ENCODE measurements at regions not wholly inside any gene's neighbourhood (a gene's known extent, or its start where the extent isn't known, plus 50 kb on each side); places are given as distances from the start of the nearest gene placed in this dataset.
A peak's percentile ranks its signal among the peaks of the same experiment; 100 is the strongest.

DNA sequence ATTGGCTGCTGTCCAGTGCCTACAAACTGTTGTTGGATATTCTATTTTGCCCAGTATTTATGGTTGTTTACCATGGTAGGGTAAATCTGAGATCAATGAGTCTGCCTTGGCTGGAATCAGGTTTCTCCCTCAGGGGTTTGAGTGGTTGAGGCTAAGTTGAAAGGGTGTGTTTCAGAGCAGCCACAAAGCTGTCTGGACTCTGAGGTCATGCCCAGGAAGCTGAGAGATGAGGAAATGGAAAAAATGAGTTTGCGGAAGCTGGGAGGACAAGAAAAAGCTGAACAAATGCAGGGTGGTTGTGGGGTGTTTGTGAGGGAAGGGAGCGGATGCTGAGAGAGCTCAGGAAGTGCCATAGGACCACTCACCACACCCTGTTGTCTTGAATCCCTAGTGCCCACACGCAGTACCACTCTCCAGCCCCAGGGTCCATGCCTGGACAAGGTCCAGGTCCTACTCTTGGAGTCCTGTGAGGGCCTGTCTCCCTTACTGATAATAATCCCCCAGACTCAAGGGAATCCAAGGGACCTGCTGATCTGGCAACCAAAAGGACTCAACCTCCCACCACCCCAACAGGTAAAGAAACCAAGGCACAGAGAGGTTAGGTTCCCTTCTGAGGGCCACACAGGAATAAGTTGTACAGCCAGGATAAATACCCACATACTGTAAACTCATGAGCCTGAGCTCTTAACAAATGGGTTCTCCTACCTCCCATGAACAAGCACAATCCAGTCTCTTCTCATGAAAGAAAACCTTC is 81.6 kb downstream of the PPCDC start (continued):
- TF ChIP-seq, protein P1, sequence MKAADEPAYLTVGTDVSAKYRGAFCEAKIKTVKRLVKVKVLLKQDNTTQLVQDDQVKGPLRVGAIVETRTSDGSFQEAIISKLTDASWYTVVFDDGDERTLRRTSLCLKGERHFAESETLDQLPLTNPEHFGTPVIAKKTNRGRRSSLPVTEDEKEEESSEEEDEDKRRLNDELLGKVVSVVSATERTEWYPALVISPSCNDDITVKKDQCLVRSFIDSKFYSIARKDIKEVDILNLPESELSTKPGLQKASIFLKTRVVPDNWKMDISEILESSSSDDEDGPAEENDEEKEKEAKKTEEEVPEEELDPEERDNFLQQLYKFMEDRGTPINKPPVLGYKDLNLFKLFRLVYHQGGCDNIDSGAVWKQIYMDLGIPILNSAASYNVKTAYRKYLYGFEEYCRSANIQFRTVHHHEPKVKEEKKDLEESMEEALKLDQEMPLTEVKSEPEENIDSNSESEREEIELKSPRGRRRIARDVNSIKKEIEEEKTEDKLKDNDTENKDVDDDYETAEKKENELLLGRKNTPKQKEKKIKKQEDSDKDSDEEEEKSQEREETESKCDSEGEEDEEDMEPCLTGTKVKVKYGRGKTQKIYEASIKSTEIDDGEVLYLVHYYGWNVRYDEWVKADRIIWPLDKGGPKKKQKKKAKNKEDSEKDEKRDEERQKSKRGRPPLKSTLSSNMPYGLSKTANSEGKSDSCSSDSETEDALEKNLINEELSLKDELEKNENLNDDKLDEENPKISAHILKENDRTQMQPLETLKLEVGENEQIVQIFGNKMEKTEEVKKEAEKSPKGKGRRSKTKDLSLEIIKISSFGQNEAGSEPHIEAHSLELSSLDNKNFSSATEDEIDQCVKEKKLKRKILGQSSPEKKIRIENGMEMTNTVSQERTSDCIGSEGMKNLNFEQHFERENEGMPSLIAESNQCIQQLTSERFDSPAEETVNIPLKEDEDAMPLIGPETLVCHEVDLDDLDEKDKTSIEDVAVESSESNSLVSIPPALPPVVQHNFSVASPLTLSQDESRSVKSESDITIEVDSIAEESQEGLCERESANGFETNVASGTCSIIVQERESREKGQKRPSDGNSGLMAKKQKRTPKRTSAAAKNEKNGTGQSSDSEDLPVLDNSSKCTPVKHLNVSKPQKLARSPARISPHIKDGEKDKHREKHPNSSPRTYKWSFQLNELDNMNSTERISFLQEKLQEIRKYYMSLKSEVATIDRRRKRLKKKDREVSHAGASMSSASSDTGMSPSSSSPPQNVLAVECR (CRISPR knock-in tag; IDR thresholded peaks at IDR 0.05; ENCODE audit: borderline replicate concordance), result no peak
- TF ChIP-seq RARG (CRISPR knock-in tag; IDR thresholded peaks at IDR 0.05; ENCODE audit: low read depth) (no peak), ZNF563 (CRISPR knock-in tag; IDR thresholded peaks at IDR 0.05) (no peak), ZBTB3 (CRISPR knock-in tag; IDR thresholded peaks at IDR 0.05; ENCODE audit: borderline replicate concordance, low read depth) (no peak), ZNF672 (CRISPR knock-in tag; IDR thresholded peaks at IDR 0.05) (no peak), JUN (CRISPR knock-in tag; IDR thresholded peaks at IDR 0.05) (no peak), ZHX2 (IDR thresholded peaks at IDR 0.05; ENCODE audit: low read depth) (no peak), ZHX2 (CRISPR knock-in tag; IDR thresholded peaks at IDR 0.05; ENCODE audit: borderline replicate concordance) (no peak), BRF2 (CRISPR knock-in tag; IDR thresholded peaks at IDR 0.05) (no peak), CSRNP2 (CRISPR knock-in tag; conservative IDR thresholded peaks at IDR 0.05; ENCODE audit: low read depth) (no peak), TBX3 (IDR thresholded peaks at IDR 0.05; ENCODE audit: borderline replicate concordance) (no peak), ZNF562 (CRISPR knock-in tag; IDR thresholded peaks at IDR 0.05; ENCODE audit: borderline replicate concordance) (no peak), FOXP1 (IDR thresholded peaks at IDR 0.05) (no peak), FOXP1 (CRISPR knock-in tag; IDR thresholded peaks at IDR 0.05) (peak; percentile 45; the same call in 1 of the 2 replicates)

All from HepG2 (cell line).